Keratinocyte (primary cell): ENCODE measurements at regions not wholly inside any gene's neighbourhood (a gene's known extent, or its start where the extent isn't known, plus 50 kb on each side); places are given as distances from the start of the nearest gene placed in this dataset.

ENCODE experiments used
- DNase-seq: peaks from one replicate; pipeline ENCODE4 v3.0.0-alpha.2; 2011; ENCODE audit warnings: low read depth, missing footprints, low spot score
- FAIRE-seq: peaks from 2 replicates; lab custom pipeline; 2011; peaks lifted over from hg19 to GRCh38; lab: Jason Lieb, UNC
- H2AFZ ChIP-seq: 2 replicates; pipeline ENCODE4 v1.6.0; 2012; ENCODE audit warnings: low read length, control low read depth, inconsistent platforms; ENCODE audit not compliant: control insufficient read depth
- H3K27ac ChIP-seq: 2 replicates; pipeline ENCODE4 v1.5.1; 2011; ENCODE audit warnings: low read length; ENCODE audit not compliant: control insufficient read depth, insufficient read depth
- H3K27me3 ChIP-seq: 3 replicates; pipeline ENCODE4 v1.6.0; 2011; ENCODE audit warnings: low read length; ENCODE audit not compliant: control insufficient read depth, insufficient read depth; ENCODE audit errors: extremely low read depth
- H3K36me3 ChIP-seq, 2 experiments: 2 replicates in 1 of 2; 3 replicates in 1 of 2; pipeline ENCODE4 v1.5.1; 2011; ENCODE audit warnings: low read length in 2 of 2, mild to moderate bottlenecking in 1 of 2; ENCODE audit not compliant: control insufficient read depth in 2 of 2, insufficient read depth in 2 of 2; ENCODE audit errors: extremely low read depth in 1 of 2
- H3K4me1 ChIP-seq: 3 replicates; pipeline ENCODE4 v1.5.1; 2011; ENCODE audit warnings: low read length; ENCODE audit not compliant: control insufficient read depth, insufficient read depth; ENCODE audit errors: extremely low read depth
- H3K4me2 ChIP-seq: 3 replicates; pipeline ENCODE4 v1.6.0; 2011; ENCODE audit warnings: low read depth, low read length; ENCODE audit not compliant: control insufficient read depth, insufficient read depth; ENCODE audit errors: extremely low read depth
- H3K4me3 ChIP-seq, 3 experiments: fragments of 200-600 bp in 1 of 3; sonication (generic) in 1 of 3; 2 replicates in 2 of 3; 3 replicates in 1 of 3; pipeline ENCODE4 v1.5.1; 2011 to 2016; ENCODE audit warnings: low read length in 3 of 3, mild to moderate bottlenecking in 3 of 3, control low read depth in 2 of 3, inconsistent platforms in 1 of 3, low read depth in 1 of 3, mixed read lengths in 1 of 3, mixed run types in 1 of 3, moderate library complexity in 1 of 3; ENCODE audit not compliant: control insufficient read depth in 2 of 3, insufficient read depth in 2 of 3; ENCODE audit errors: extremely low read depth in 1 of 3
- H3K79me2 ChIP-seq: 2 replicates; pipeline ENCODE4 v1.6.0; 2012; ENCODE audit warnings: low read length; ENCODE audit not compliant: control insufficient read depth, insufficient read depth
- H3K9ac ChIP-seq: 3 replicates; pipeline ENCODE4 v1.6.0; 2011; ENCODE audit warnings: low read length; ENCODE audit not compliant: control insufficient read depth, insufficient read depth; ENCODE audit errors: extremely low read depth
- H3K9me1 ChIP-seq: 3 replicates; pipeline ENCODE4 v1.6.0; 2011; ENCODE audit warnings: low read length; ENCODE audit not compliant: control insufficient read depth, insufficient read depth; ENCODE audit errors: extremely low read depth
- H3K9me3 ChIP-seq: 2 replicates; pipeline ENCODE4 v1.5.1; 2012; ENCODE audit warnings: low read depth, low read length; ENCODE audit not compliant: control insufficient read depth
- H4K20me1 ChIP-seq: 3 replicates; pipeline ENCODE4 v1.6.0; 2011; ENCODE audit warnings: low read length; ENCODE audit not compliant: control insufficient read depth, insufficient read depth; ENCODE audit errors: extremely low read depth
- EZH2 ChIP-seq: IDR thresholded peaks from one replicate; pipeline ENCODE4 v1.6.1; 2012; ENCODE audit warnings: inconsistent platforms, mild to moderate bottlenecking, low read length, moderate library complexity
- dilution Hi-C: fragments of 300-500 bp; cut with MboI; formaldehyde crosslinking; loops from one replicate; pipeline ENCODE4 v1.7.0; 2020; ENCODE audit warnings: low sequenced_read_pairs; ENCODE audit not compliant: extremely low pct_ligation_motif_present
- TF ChIP-seq, protein P1 (sequence below), 3 experiments: IDR thresholded peaks in 1 of 3; conservative IDR thresholded peaks in 1 of 3; optimal IDR thresholded peaks in 1 of 3; 2 replicates in 2 of 3; 3 replicates in 1 of 3; pipeline versions ENCODE3 to v1.5.1; 2011; ENCODE audit warnings: low read length in 3 of 3, mild to moderate bottlenecking in 3 of 3, moderate library complexity in 2 of 3, control low read depth in 1 of 3, inconsistent platforms in 1 of 3; ENCODE audit not compliant: insufficient read depth in 2 of 3; ENCODE audit errors: extremely low read depth in 1 of 3

DNA sequence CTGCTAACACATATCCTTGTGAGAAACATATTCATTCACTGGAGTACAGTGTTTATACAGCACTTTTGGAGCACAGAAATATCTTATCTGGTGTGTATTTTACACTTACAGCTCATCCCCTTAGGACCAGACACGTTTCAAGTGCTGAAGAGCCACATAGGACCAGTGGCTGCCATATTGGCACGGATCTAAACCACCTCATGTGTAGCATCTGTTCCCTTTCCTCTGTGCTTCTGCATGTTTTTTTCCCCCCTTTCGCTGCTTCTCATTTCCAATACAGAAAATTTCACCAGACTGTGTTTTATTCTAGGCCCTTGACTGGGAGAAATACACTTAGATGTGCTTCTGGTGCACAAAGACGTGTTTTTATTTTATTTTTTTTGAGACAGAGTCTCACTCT is 69.7 kb upstream of the RBMX start:
- Histone ChIP-seq H3K79me2 (no peaks in the 10 kb centered on the region), H4K20me1 (no peaks in the 10 kb centered on the region), H3K36me3 (peaks cover 0 to 1% of the 10 kb centered on the region in 2 experiments), H3K27ac (no peak overlapping the region), H3K4me2 (no peak overlapping the region), H3K4me3 (no peak overlapping the region), H3K4me1 (no peaks in the 10 kb centered on the region), H3K9ac (no peak overlapping the region), H3K9me3 (no peaks in the 10 kb centered on the region), H3K27me3 (no peaks in the 10 kb centered on the region), H3K9me1 (no peaks in the 10 kb centered on the region), H2AFZ (no peak overlapping the region)
- no peak for FAIRE-seq
- dilution Hi-C loops: no loop called here
- no peak for DNase-seq
- TF ChIP-seq EZH2: no peak
- TF ChIP-seq, protein P1, sequence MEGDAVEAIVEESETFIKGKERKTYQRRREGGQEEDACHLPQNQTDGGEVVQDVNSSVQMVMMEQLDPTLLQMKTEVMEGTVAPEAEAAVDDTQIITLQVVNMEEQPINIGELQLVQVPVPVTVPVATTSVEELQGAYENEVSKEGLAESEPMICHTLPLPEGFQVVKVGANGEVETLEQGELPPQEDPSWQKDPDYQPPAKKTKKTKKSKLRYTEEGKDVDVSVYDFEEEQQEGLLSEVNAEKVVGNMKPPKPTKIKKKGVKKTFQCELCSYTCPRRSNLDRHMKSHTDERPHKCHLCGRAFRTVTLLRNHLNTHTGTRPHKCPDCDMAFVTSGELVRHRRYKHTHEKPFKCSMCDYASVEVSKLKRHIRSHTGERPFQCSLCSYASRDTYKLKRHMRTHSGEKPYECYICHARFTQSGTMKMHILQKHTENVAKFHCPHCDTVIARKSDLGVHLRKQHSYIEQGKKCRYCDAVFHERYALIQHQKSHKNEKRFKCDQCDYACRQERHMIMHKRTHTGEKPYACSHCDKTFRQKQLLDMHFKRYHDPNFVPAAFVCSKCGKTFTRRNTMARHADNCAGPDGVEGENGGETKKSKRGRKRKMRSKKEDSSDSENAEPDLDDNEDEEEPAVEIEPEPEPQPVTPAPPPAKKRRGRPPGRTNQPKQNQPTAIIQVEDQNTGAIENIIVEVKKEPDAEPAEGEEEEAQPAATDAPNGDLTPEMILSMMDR (optimal IDR thresholded peaks at IDR 0.05 in 1 of 3, IDR thresholded peaks at IDR 0.05 in 1 of 3, conservative IDR thresholded peaks at IDR 0.05 in 1 of 3; ENCODE audit: extremely low read depth in 1 of 3, insufficient read depth in 2 of 3, low read length in 3 of 3): no peak

- no peaks in the 10 kb centered on the region for H3K9me3 ChIP-seq
- no peak for TF ChIP-seq EZH2
- TF ChIP-seq, protein P1 (optimal IDR thresholded peaks at IDR 0.05 in 1 of 3, IDR thresholded peaks at IDR 0.05 in 1 of 3, conservative IDR thresholded peaks at IDR 0.05 in 1 of 3; ENCODE audit: extremely low read depth in 1 of 3, insufficient read depth in 2 of 3, low read length in 3 of 3): no peak
- no peak overlapping the region for H2AFZ ChIP-seq
- H3K36me3 ChIP-seq: peaks cover 0 to 1% of the 10 kb centered on the region in 2 experiments
- no peaks in the 10 kb centered on the region for H3K9me1 ChIP-seq
- no peak overlapping the region for H3K27ac ChIP-seq
- dilution Hi-C loops: no loop called here
- no peaks in the 10 kb centered on the region for H4K20me1 ChIP-seq
- H3K27me3 ChIP-seq: no peaks in the 10 kb centered on the region
- no peak overlapping the region for H3K4me2 ChIP-seq
- no peak overlapping the region for H3K9ac ChIP-seq
- no peaks in the 10 kb centered on the region for H3K79me2 ChIP-seq
- no peak overlapping the region for H3K4me3 ChIP-seq
- DNase-seq: no peak
- H3K4me1 ChIP-seq: no peaks in the 10 kb centered on the region
- no peak for FAIRE-seq
Measured at GRCh38 chrX:136941396-136942337, 61.1 kb upstream of the RBMX start.
